Right atrium auricular region (tissue), 2 donors: ENCODE measurements at regions not wholly inside any gene's neighbourhood (a gene's known extent, or its start where the extent isn't known, plus 50 kb on each side); places are given as distances from the start of the nearest gene placed in this dataset.

Experiments
- DNase-seq: peaks from one replicate; pipeline ENCODE4 v3.0.0-alpha.2; 2019; ENCODE audit warnings: low spot score
- H3K27ac ChIP-seq, 2 donors: fragments of 200-600 bp; sonication (generic); 1 replicate in 1 of 2; 2 replicates in 1 of 2; pipeline ENCODE4 v1.5.1; 2016 to 2019
- H3K27me3 ChIP-seq, 2 donors: fragments of 200-600 bp; sonication (generic); one replicate each; pipeline versions ENCODE4 v1.5.1 to v1.6.0; 2017 to 2019
- H3K36me3 ChIP-seq: fragments of 200-600 bp; sonication (generic); one replicate; pipeline ENCODE4 v1.5.1; 2016
- H3K4me1 ChIP-seq, 2 donors: fragments of 200-600 bp; sonication (generic); one replicate each; pipeline versions ENCODE4 v1.5.1 to v1.6.0; 2017 to 2019
- H3K4me3 ChIP-seq, 2 donors: fragments of 200-600 bp; sonication (generic); 1 replicate in 1 of 2; 2 replicates in 1 of 2; pipeline ENCODE4 v1.5.1; 2017 to 2019; ENCODE audit warnings: mild to moderate bottlenecking in 1 of 2, moderate library complexity in 1 of 2
- H3K9me3 ChIP-seq, 2 donors: fragments of 200-600 bp; sonication (generic); one replicate each; pipeline ENCODE4 v1.5.1; 2019
- TF ChIP-seq, protein P1 (sequence below), 2 donors: fragments of 200-600 bp; sonication (generic); IDR thresholded peaks; one replicate each; pipeline ENCODE4 v1.5.1; 2019; ENCODE audit warnings: antibody characterized with exemption in 2 of 2

GRCh38 chr10:60443346-60443745, 53.7 kb upstream of the ANK3 start:
- H3K9me3 ChIP-seq: no peaks in the 10 kb centered on the region
- H3K4me1 ChIP-seq: peaks cover 0 to 18% of the 10 kb centered on the region in 2 donors
- H3K27ac ChIP-seq: no peak overlapping the region
- DNase-seq: no peak
- TF ChIP-seq, protein P1, sequence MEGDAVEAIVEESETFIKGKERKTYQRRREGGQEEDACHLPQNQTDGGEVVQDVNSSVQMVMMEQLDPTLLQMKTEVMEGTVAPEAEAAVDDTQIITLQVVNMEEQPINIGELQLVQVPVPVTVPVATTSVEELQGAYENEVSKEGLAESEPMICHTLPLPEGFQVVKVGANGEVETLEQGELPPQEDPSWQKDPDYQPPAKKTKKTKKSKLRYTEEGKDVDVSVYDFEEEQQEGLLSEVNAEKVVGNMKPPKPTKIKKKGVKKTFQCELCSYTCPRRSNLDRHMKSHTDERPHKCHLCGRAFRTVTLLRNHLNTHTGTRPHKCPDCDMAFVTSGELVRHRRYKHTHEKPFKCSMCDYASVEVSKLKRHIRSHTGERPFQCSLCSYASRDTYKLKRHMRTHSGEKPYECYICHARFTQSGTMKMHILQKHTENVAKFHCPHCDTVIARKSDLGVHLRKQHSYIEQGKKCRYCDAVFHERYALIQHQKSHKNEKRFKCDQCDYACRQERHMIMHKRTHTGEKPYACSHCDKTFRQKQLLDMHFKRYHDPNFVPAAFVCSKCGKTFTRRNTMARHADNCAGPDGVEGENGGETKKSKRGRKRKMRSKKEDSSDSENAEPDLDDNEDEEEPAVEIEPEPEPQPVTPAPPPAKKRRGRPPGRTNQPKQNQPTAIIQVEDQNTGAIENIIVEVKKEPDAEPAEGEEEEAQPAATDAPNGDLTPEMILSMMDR (IDR thresholded peaks at IDR 0.05): no peak
- no peak overlapping the region for H3K4me3 ChIP-seq
- H3K36me3 ChIP-seq: no peaks in the 10 kb centered on the region
- no peaks in the 10 kb centered on the region for H3K27me3 ChIP-seq

DNA sequence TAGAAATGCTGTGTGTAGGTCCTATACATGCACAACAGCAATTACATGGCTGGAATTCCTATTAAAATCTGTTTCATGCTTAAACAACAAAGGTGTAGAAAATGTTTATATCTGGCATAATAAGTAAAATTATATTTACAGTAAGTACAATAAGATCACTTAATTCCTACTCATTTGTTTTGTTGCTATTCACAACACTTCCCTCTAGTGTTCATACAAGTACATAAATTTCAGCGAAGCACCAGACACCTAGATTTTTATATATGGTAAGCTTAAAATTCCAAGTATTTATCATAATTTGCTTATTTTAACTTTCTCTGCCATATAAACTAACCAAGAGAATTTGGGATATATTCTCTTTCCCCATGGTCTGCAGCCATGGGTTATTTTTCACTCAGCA, 51.8 kb upstream of the ANK3 start:
- peaks cover 0 to 7% of the 10 kb centered on the region in 2 donors for H3K4me1 ChIP-seq
- H3K27ac ChIP-seq: no peak overlapping the region
- H3K36me3 ChIP-seq: no peaks in the 10 kb centered on the region
- H3K9me3 ChIP-seq: no peaks in the 10 kb centered on the region
- no peak for DNase-seq
- no peaks in the 10 kb centered on the region for H3K27me3 ChIP-seq
- H3K4me3 ChIP-seq: no peak overlapping the region
- TF ChIP-seq, protein P1 (IDR thresholded peaks at IDR 0.05): peak in 1 of 2 donors; percentile 50

DNA sequence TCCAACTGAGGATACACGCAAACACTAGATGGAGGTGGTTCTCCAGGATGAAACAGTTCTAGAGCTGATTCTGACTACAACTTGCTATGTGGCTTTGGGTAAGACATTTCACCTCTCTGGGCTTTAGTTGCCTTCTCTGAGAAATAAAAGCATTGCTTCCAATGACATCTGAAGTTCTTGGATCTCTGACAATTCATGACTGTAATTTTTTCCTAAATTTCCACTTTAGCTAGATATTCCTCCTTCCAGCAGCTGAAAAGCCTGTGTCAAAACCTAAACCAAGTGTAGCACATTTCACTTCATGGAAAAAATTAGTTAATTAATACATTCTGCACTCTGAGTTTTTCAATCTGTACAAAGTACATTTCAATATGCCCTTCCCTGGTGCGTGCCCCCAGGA, 50.0 kb upstream of the ANK3 start:
- TF ChIP-seq, protein P1 (IDR thresholded peaks at IDR 0.05): no peak
- no peak overlapping the region for H3K27ac ChIP-seq
- no peak overlapping the region for H3K4me3 ChIP-seq
- H3K9me3 ChIP-seq: no peaks in the 10 kb centered on the region
- no peak for DNase-seq
- no peaks in the 10 kb centered on the region for H3K36me3 ChIP-seq
- no peaks in the 10 kb centered on the region for H3K4me1 ChIP-seq
- H3K27me3 ChIP-seq: no peaks in the 10 kb centered on the region
